ENCODE measurements at regions not wholly inside any gene's neighbourhood (a gene's known extent, or its start where the extent isn't known, plus 50 kb on each side); places are given as distances from the start of the nearest gene placed in this dataset.
"Not testable (repeated sequence)": the region's sequence is repeated elsewhere in the genome, so short reads cannot be mapped to it uniquely, and the experiment has no call there.

GRCh38 chr5:92177926-92178487 is 794.9 kb upstream of the ARRDC3 start:
- H3K4me3 ChIP-seq (ENCODE audit: control insufficient read depth, low read depth, low read length) = no peak overlapping the region
- peak; percentile 5 for DNase-seq (ENCODE audit: low read depth)
- TF ChIP-seq CTCF (IDR thresholded peaks at IDR 0.05; ENCODE audit: control insufficient read depth, insufficient read depth, low read depth, low read length, missing control alignments) = no peak

- H3K4me3 ChIP-seq (ENCODE audit: control insufficient read depth, low read depth, low read length) = no peak overlapping the region
- DNase-seq (ENCODE audit: low read depth) = no peak
- no peak for TF ChIP-seq CTCF (IDR thresholded peaks at IDR 0.05; ENCODE audit: control insufficient read depth, insufficient read depth, low read depth, low read length, missing control alignments)
Observed at GRCh38 chr5:92163906-92164305, 780.8 kb upstream of the ARRDC3 start.

GRCh38 chr5:92147798-92148197 is 764.7 kb upstream of the ARRDC3 start:
- DNase-seq (ENCODE audit: low read depth) = no peak
- no peak for TF ChIP-seq CTCF (IDR thresholded peaks at IDR 0.05; ENCODE audit: control insufficient read depth, insufficient read depth, low read depth, low read length, missing control alignments)
- H3K4me3 ChIP-seq (ENCODE audit: control insufficient read depth, low read depth, low read length) = no peak overlapping the region

GRCh38 chr5:92147266-92147665 is 764.1 kb upstream of the ARRDC3 start:
- no peak for DNase-seq (ENCODE audit: low read depth)
- no peak for TF ChIP-seq CTCF (IDR thresholded peaks at IDR 0.05; ENCODE audit: control insufficient read depth, insufficient read depth, low read depth, low read length, missing control alignments)
- H3K4me3 ChIP-seq (ENCODE audit: control insufficient read depth, low read depth, low read length) = no peak overlapping the region

DNA sequence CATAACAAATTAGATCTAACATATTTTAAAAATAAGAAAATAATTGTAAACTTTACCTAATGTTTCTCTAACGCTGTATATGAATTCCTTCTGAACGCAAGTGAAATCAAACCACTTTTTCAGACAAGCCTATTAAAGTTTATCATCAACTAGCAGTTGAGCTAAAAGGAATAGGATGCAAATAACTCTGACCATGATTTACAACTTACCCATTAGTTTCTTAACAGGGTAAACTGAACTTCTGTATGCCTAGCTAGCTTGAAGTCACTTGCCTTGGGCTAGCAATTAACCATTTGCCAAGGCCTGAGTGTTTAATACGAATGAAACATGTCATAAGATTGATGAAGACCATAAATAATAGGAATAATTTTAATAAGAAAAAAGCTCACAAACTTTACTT is 762.7 kb upstream of the ARRDC3 start:
- no peak for TF ChIP-seq CTCF (IDR thresholded peaks at IDR 0.05; ENCODE audit: control insufficient read depth, insufficient read depth, low read depth, low read length, missing control alignments)
- no peak for DNase-seq (ENCODE audit: low read depth)
- H3K4me3 ChIP-seq (ENCODE audit: control insufficient read depth, low read depth, low read length) = no peak overlapping the region

DNA sequence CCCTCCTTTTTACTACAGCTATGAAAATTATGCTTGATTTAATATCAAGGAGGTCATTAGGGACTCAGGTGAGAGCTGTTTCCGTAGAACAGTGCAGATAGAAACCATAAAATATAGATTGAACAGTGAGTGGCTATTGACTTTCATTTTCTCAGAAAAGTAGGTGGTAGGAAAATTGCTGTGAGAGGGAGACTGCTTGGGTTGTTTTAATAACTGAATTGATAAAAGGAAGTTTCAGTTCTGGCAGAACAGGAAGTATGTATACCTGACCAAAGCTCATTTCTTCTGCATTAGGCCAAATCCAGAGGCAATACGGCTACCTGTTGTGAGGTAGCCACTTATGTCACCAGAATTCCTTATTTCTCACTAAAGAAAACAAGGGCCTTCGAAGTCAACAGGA is 761.7 kb upstream of the ARRDC3 start:
- no peak for DNase-seq (ENCODE audit: low read depth)
- H3K4me3 ChIP-seq (ENCODE audit: control insufficient read depth, low read depth, low read length) = no peak overlapping the region
- TF ChIP-seq CTCF (IDR thresholded peaks at IDR 0.05; ENCODE audit: control insufficient read depth, insufficient read depth, low read depth, low read length, missing control alignments) = no peak

DNA sequence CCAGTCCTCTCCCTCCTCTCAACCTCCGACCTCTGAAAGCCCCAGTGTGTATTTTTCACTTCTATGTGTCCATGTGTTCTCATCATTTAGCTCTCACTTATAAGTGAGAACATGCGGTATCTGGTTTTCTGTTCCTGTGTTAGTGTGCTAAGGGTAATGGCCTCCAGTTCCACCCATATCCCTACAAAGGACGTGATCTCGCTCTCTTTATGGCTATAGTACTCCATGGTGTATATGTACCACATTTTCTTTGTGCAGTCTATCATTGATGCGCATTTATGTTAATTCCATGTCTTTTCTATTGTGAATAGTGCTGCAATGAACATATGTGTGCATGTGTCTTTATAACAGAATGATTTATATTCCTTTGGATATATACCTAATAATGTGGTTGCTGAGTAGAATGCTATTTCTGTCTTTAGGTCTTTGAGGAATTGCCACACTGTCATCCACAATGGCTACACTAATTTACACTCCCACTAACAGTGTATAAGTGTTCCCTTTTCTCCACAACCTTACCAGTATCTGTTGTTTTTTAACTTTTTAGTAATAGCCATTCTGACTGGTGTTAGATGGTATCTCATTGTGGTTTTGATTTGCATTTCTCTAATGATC is 749.3 kb upstream of the ARRDC3 start:
- not testable (repeated sequence) for H3K4me3 ChIP-seq (ENCODE audit: control insufficient read depth, low read depth, low read length); DNase-seq (ENCODE audit: low read depth)

Data from AG09309 (cell line).